HepG2 (cell line): ENCODE measurements at regions not wholly inside any gene's neighbourhood (a gene's known extent, or its start where the extent isn't known, plus 50 kb on each side); places are given as distances from the start of the nearest gene placed in this dataset.

Source experiments
- ATAC-seq: fragments of 200-7000 bp; cut with Tn5 transposase; 3 replicates; pipeline ENCODE4 v1.9.1; 2020; ENCODE audit warnings: mild to moderate bottlenecking, moderate library complexity
- BruUV-seq: library from RNA; stranded (reverse); fragments of 400-500 nt; replicated peaks from 2 replicates; lab custom pipeline; 2021; lab: Mats Ljungman, UMichigan
- CTCF ChIA-PET: fragments of 300-600 bp; formaldehyde crosslinking; extraction: SDS; loops from one replicate; lab custom pipeline; 2021; ENCODE audit warnings: low total read pairs, inconsistent platforms, low intra/inter-chr PET ratio; lab: Yijun Ruan, JAX
- POLR2A ChIA-PET: fragments of 350-600 bp; sonication (Branson Sonifier 250); formaldehyde crosslinking; loops from one replicate; lab custom pipeline; 2020; ENCODE audit warnings: antibody characterized with exemption, inconsistent platforms; lab: Yijun Ruan, JAX
- DNase-seq: peaks from one replicate; pipeline ENCODE4 v3.0.0-alpha.2; 2015; ENCODE audit warnings: low spot score
- FAIRE-seq: peaks from 3 replicates; lab custom pipeline; 2011; peaks lifted over from hg19 to GRCh38; lab: Jason Lieb, UNC
- H2AFZ ChIP-seq: one replicate; pipeline ENCODE4 v1.6.1; 2011; ENCODE audit warnings: low read length, inconsistent platforms
- H3K27ac ChIP-seq: fragments of 300-600 bp; 3 replicates; pipeline ENCODE4 v1.8.0; 2011; ENCODE audit warnings: mixed run types, mild to moderate bottlenecking, mixed read lengths, low read length, inconsistent platforms; ENCODE audit not compliant: insufficient read depth; ENCODE audit errors: extremely low read length
- H3K27me3 ChIP-seq, 2 experiments: fragments of 200-600 bp in 1 of 2; 2 replicates in 1 of 2; 3 replicates in 1 of 2; pipeline versions ENCODE4 v1.6.0 to v1.8.0; 2011; ENCODE audit warnings: low read length in 2 of 2, mild to moderate bottlenecking in 2 of 2, moderate library complexity in 2 of 2, inconsistent platforms in 1 of 2; ENCODE audit not compliant: insufficient read depth in 2 of 2, control insufficient read depth in 1 of 2
- H3K36me3 ChIP-seq, 2 experiments: fragments of 200-600 bp in 1 of 2; replicated peaks in 1 of 2; 2 replicates in 1 of 2; 3 replicates in 1 of 2; pipeline versions ENCODE4 v1.5.1 to v1.8.0; 2011; ENCODE audit warnings: low read length in 2 of 2, inconsistent platforms in 1 of 2; ENCODE audit not compliant: insufficient read depth in 2 of 2, control insufficient read depth in 1 of 2
- H3K4me1 ChIP-seq: 2 replicates; pipeline ENCODE4 v1.5.1; 2012; ENCODE audit warnings: low read length, inconsistent platforms; ENCODE audit not compliant: insufficient read depth
- H3K4me2 ChIP-seq: 2 replicates; pipeline ENCODE4 v1.6.0; 2011; ENCODE audit warnings: low read depth, low read length, inconsistent platforms
- H3K4me3 ChIP-seq, 3 experiments: fragments of 200-600 bp in 1 of 3; sonication (generic), shearing (Covaris generic) in 1 of 3; replicated peaks in 1 of 3; 2 replicates each; pipeline ENCODE4 v1.5.1; 2011 to 2016; ENCODE audit warnings: low read length in 3 of 3, inconsistent platforms in 2 of 3, low read depth in 2 of 3, mild to moderate bottlenecking in 2 of 3, control low read depth in 1 of 3, mixed read lengths in 1 of 3; ENCODE audit not compliant: insufficient read depth in 1 of 3
- H3K79me2 ChIP-seq: one replicate; pipeline ENCODE4 v1.6.1; 2011; ENCODE audit warnings: low read length, inconsistent platforms; ENCODE audit not compliant: insufficient read depth
- H3K9ac ChIP-seq: 2 replicates; pipeline ENCODE4 v1.6.0; 2011; ENCODE audit warnings: mild to moderate bottlenecking, low read depth, low read length, inconsistent platforms; ENCODE audit not compliant: insufficient read depth
- H3K9me3 ChIP-seq: 2 replicates; pipeline ENCODE4 v1.5.1; 2012; ENCODE audit warnings: mild to moderate bottlenecking, low read length
- H4K20me1 ChIP-seq: 2 replicates; pipeline ENCODE4 v1.6.0; 2011; ENCODE audit warnings: inconsistent platforms, mild to moderate bottlenecking, low read length, moderate library complexity; ENCODE audit not compliant: insufficient read depth
- CBX5 ChIP-seq: sonication (generic); formaldehyde crosslinking; IDR thresholded peaks from 2 replicates; pipeline ENCODE4 v1.4.0; 2020; ENCODE audit warnings: missing genetic modification reagents, borderline replicate concordance
- ELF3 ChIP-seq: IDR thresholded peaks from 2 replicates; pipeline ENCODE4 v1.6.1; 2016; ENCODE audit warnings: missing genetic modification reagents, missing compliant biosample characterization
- FOXC1 ChIP-seq: sonication (generic); formaldehyde crosslinking; IDR thresholded peaks from 2 replicates; pipeline ENCODE4 v1.8.0; 2022; ENCODE audit warnings: mild to moderate bottlenecking, missing genetic modification reagents, borderline replicate concordance
- IRF2 ChIP-seq: IDR thresholded peaks from 2 replicates; pipeline ENCODE4 v1.6.1; 2018; ENCODE audit warnings: missing genetic modification reagents, missing compliant biosample characterization
- RCOR2 ChIP-seq: IDR thresholded peaks from 2 replicates; pipeline ENCODE4 v1.6.1; 2016; ENCODE audit warnings: missing biosample characterization, missing genetic modification reagents
- REL ChIP-seq: sonication (generic); formaldehyde crosslinking; conservative IDR thresholded peaks from 2 replicates; pipeline ENCODE4 v1.8.0; 2022; ENCODE audit warnings: mild to moderate bottlenecking, missing genetic modification reagents, moderate library complexity
- SMC3 ChIP-seq: IDR thresholded peaks from 2 replicates; pipeline ENCODE4 v1.6.1; 2011; ENCODE audit warnings: low read length, improper control_type of control experiment
- ZNF816 ChIP-seq: sonication (generic); formaldehyde crosslinking; IDR thresholded peaks from 2 replicates; pipeline ENCODE4 v1.8.0; 2022; ENCODE audit warnings: missing genetic modification reagents, mild to moderate bottlenecking, borderline replicate concordance
- WGBS: methylation state at CpG from one replicate; pipeline ENCODE4 v1.1.6; 2017; ENCODE audit warnings: low lambda C conversion rate; 5-methylcytosine and 5-hydroxymethylcytosine counted together
- in situ Hi-C: cut with HindIII; loops from 2 replicates; pipeline ENCODE4 v1.10.0; 2017; ENCODE audit warnings: low pct_unique_long_range_greater_than_20kb; ENCODE audit not compliant: extremely low pct_ligation_motif_present
- intact Hi-C: fragments of 100-400 bp; cut with micrococcal nuclease; formaldehyde crosslinking; loops from one replicate; pipeline ENCODE4 v1.10.0; 2022; ENCODE audit not compliant: unreplicated experiment
- TF ChIP-seq, protein P1 (sequence below): sonication (generic); formaldehyde crosslinking; IDR thresholded peaks from 2 replicates; pipeline ENCODE4 v1.4.0; 2020; ENCODE audit warnings: missing genetic modification reagents, borderline replicate concordance
- TF ChIP-seq, protein P2 (sequence below): sonication (generic); formaldehyde crosslinking; IDR thresholded peaks from 2 replicates; pipeline ENCODE4 v1.9.0; 2021; ENCODE audit warnings: missing genetic modification reagents, mild to moderate bottlenecking, borderline replicate concordance
- TF ChIP-seq, protein P3 (sequence below): sonication (generic); formaldehyde crosslinking; IDR thresholded peaks from 2 replicates; pipeline ENCODE4 v1.5.0; 2020; ENCODE audit warnings: mild to moderate bottlenecking, missing genetic modification reagents, borderline replicate concordance

DNA sequence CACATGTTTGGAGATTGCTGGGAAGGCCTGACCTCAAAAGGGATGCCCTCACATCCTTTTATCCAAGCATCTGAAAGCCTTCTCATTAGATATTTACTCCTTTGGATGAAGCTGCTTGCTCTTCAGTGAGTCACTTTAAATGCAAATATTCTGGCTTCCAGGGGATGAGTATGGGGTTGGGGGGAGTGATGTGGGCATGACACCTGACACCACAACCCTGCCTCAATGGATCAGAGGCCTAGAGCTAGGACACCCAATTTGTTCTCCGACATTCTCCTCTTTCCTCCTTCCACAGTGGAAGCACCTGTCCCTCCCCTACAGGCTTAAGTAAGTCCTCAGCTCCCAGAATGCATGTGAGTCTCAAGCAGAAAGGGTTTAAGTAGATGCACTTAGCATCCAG lies 238.3 kb downstream of the OMA1 start:
- CTCF ChIA-PET: no interaction called here
- no peaks in the 10 kb centered on the region for H3K79me2 ChIP-seq
- H3K4me3 ChIP-seq: no peak overlapping the region
- FAIRE-seq (no peak), ATAC-seq (no peak), DNase-seq (no peak)
- in situ Hi-C loops: no loop called here
- WGBS: 0% methylated on average over 1 of the region's 1 CpG
- intact Hi-C loops: no loop called here
- H3K4me2 ChIP-seq: no peak overlapping the region
- no peaks in the 10 kb centered on the region for H3K36me3 ChIP-seq
- TF ChIP-seq, protein P1, sequence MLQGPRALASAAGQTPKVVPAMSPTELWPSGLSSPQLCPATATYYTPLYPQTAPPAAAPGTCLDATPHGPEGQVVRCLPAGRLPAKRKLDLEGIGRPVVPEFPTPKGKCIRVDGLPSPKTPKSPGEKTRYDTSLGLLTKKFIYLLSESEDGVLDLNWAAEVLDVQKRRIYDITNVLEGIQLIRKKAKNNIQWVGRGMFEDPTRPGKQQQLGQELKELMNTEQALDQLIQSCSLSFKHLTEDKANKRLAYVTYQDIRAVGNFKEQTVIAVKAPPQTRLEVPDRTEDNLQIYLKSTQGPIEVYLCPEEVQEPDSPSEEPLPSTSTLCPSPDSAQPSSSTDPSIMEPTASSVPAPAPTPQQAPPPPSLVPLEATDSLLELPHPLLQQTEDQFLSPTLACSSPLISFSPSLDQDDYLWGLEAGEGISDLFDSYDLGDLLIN (CRISPR knock-in tag): no peak
- TF ChIP-seq RCOR2 (CRISPR knock-in tag) (no peak), CBX5 (no peak), REL (CRISPR knock-in tag) (no peak), IRF2 (no peak), ELF3 (CRISPR knock-in tag) (no peak), ZNF816 (CRISPR knock-in tag) (no peak), SMC3 (no peak), FOXC1 (CRISPR knock-in tag) (no peak)
- TF ChIP-seq, protein P2, sequence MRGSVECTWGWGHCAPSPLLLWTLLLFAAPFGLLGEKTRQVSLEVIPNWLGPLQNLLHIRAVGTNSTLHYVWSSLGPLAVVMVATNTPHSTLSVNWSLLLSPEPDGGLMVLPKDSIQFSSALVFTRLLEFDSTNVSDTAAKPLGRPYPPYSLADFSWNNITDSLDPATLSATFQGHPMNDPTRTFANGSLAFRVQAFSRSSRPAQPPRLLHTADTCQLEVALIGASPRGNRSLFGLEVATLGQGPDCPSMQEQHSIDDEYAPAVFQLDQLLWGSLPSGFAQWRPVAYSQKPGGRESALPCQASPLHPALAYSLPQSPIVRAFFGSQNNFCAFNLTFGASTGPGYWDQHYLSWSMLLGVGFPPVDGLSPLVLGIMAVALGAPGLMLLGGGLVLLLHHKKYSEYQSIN: no peak
- TF ChIP-seq, protein P3, sequence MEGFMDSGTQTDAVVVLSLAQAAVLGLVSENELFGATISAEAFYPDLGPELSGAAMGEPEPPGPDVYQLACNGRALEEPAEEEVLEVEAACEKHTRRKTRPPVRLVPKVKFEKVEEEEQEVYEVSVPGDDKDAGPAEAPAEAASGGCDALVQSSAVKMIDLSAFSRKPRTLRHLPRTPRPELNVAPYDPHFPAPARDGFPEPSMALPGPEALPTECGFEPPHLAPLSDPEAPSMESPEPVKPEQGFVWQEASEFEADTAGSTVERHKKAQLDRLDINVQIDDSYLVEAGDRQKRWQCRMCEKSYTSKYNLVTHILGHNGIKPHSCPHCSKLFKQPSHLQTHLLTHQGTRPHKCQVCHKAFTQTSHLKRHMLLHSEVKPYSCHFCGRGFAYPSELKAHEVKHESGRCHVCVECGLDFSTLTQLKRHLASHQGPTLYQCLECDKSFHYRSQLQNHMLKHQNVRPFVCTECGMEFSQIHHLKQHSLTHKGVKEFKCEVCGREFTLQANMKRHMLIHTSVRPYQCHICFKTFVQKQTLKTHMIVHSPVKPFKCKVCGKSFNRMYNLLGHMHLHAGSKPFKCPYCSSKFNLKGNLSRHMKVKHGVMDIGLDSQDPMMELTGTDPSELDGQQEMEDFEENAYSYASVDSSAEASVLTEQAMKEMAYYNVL: no peak
- H3K9me3 ChIP-seq: no peaks in the 10 kb centered on the region
- no peak overlapping the region for H3K9ac ChIP-seq
- no peak overlapping the region for H2AFZ ChIP-seq
- no peaks in the 10 kb centered on the region for H4K20me1 ChIP-seq
- POLR2A ChIA-PET: no interaction called here
- BruUV-seq: no TSS peak
- H3K27me3 ChIP-seq: no peaks in the 10 kb centered on the region
- H3K27ac ChIP-seq: no peak overlapping the region
- no peaks in the 10 kb centered on the region for H3K4me1 ChIP-seq
